ENCODE measurements at regions not wholly inside any gene's neighbourhood (a gene's known extent, or its start where the extent isn't known, plus 50 kb on each side); places are given as distances from the start of the nearest gene placed in this dataset.

DNA sequence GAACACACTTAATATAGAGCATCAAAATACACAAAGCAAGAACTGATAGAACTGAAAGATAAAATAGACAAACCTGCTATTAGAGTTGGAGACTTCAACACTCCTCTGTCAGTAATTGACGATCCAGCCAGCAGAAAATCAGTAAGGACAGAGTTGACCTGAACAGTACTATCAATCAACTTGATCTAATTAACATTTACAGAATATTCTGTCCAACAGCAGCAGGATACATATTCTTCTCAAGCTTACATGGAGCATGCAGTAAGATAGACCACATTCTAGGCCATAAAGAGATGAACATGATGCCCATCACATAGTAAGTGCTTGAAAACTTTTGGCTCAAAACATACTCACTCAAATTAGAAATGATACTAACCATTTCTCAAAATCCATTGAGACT, 196.7 kb upstream of the KLF3 start:
- H3K27me3 ChIP-seq (ENCODE audit: insufficient read depth, poor library complexity, severe bottlenecking) = no peaks in the 10 kb centered on the region
- no peak overlapping the region for H3K4me3 ChIP-seq (replicated peaks; ENCODE audit: insufficient read depth, low read length)
- DNase-seq (ENCODE audit: low read depth in 1 of 2, low spot score in 1 of 2) = no peak
- H3K27ac ChIP-seq (replicated peaks) = no peak overlapping the region
- TF ChIP-seq SPI1 (IDR thresholded peaks at IDR 0.05; ENCODE audit: borderline replicate concordance, low read depth) (no peak), CTCF (IDR thresholded peaks at IDR 0.05; ENCODE audit: insufficient read depth, low read length) (no peak), GABPA (IDR thresholded peaks at IDR 0.05; ENCODE audit: low read depth) (no peak), POLR2AphosphoS5 (IDR thresholded peaks at IDR 0.05; ENCODE audit: low read depth) (no peak)
- TF ChIP-seq, protein P1, sequence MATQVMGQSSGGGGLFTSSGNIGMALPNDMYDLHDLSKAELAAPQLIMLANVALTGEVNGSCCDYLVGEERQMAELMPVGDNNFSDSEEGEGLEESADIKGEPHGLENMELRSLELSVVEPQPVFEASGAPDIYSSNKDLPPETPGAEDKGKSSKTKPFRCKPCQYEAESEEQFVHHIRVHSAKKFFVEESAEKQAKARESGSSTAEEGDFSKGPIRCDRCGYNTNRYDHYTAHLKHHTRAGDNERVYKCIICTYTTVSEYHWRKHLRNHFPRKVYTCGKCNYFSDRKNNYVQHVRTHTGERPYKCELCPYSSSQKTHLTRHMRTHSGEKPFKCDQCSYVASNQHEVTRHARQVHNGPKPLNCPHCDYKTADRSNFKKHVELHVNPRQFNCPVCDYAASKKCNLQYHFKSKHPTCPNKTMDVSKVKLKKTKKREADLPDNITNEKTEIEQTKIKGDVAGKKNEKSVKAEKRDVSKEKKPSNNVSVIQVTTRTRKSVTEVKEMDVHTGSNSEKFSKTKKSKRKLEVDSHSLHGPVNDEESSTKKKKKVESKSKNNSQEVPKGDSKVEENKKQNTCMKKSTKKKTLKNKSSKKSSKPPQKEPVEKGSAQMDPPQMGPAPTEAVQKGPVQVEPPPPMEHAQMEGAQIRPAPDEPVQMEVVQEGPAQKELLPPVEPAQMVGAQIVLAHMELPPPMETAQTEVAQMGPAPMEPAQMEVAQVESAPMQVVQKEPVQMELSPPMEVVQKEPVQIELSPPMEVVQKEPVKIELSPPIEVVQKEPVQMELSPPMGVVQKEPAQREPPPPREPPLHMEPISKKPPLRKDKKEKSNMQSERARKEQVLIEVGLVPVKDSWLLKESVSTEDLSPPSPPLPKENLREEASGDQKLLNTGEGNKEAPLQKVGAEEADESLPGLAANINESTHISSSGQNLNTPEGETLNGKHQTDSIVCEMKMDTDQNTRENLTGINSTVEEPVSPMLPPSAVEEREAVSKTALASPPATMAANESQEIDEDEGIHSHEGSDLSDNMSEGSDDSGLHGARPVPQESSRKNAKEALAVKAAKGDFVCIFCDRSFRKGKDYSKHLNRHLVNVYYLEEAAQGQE (IDR thresholded peaks at IDR 0.05; ENCODE audit: insufficient replicate concordance, low read depth) = no peak

DNA sequence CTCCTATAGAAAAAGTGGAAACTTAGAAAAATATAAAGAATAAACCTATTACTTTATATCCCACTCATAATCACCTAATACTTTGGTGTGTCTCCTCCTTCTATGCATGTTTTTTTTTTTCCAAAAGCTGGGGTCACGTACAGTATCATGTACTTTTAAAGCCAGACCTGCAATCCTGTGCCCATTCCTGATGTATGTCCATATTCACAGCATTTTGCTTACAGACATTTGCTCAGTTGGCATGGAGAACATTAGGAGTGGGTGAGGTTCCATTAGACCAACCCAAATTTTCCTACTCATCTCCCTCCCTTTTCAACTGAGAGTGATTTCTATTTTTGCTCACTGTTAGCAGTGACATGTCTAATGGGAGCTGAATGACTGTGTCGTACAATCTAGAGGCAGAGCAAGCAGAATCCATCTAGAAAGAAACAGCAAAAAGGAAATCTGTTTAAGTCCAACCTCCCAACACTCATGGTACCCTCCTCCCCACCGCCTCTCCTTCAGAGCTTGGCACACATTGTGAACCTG, 195.6 kb upstream of the KLF3 start:
- Histone ChIP-seq H3K27me3 (ENCODE audit: insufficient read depth, poor library complexity, severe bottlenecking) (no peaks in the 10 kb centered on the region), H3K4me3 (replicated peaks; ENCODE audit: insufficient read depth, low read length) (no peak overlapping the region), H3K27ac (replicated peaks) (no peak overlapping the region)
- no peak for DNase-seq (ENCODE audit: low read depth in 1 of 2, low spot score in 1 of 2)
- TF ChIP-seq GABPA (IDR thresholded peaks at IDR 0.05; ENCODE audit: low read depth) (no peak), POLR2AphosphoS5 (IDR thresholded peaks at IDR 0.05; ENCODE audit: low read depth) (no peak), CTCF (IDR thresholded peaks at IDR 0.05; ENCODE audit: insufficient read depth, low read length) (no peak), SPI1 (IDR thresholded peaks at IDR 0.05; ENCODE audit: borderline replicate concordance, low read depth) (no peak)
- TF ChIP-seq, protein P1 (IDR thresholded peaks at IDR 0.05; ENCODE audit: insufficient replicate concordance, low read depth) = no peak

GRCh38 chr4:38469410-38469809, 194.6 kb upstream of the KLF3 start:
- Histone ChIP-seq H3K4me3 (replicated peaks; ENCODE audit: insufficient read depth, low read length) (no peak overlapping the region), H3K27me3 (ENCODE audit: insufficient read depth, poor library complexity, severe bottlenecking) (no peaks in the 10 kb centered on the region), H3K27ac (replicated peaks) (no peak overlapping the region)
- DNase-seq (ENCODE audit: low read depth in 1 of 2, low spot score in 1 of 2) = no peak
- TF ChIP-seq SPI1 (IDR thresholded peaks at IDR 0.05; ENCODE audit: borderline replicate concordance, low read depth) = no peak
- TF ChIP-seq, protein P1 (IDR thresholded peaks at IDR 0.05; ENCODE audit: insufficient replicate concordance, low read depth) = no peak
- TF ChIP-seq GABPA (IDR thresholded peaks at IDR 0.05; ENCODE audit: low read depth) = no peak
- no peak for TF ChIP-seq CTCF (IDR thresholded peaks at IDR 0.05; ENCODE audit: insufficient read depth, low read length)
- TF ChIP-seq POLR2AphosphoS5 (IDR thresholded peaks at IDR 0.05; ENCODE audit: low read depth) = no peak

Data from HL-60 (cell line).